Mesendoderm (in vitro differentiated cells): ENCODE measurements at regions not wholly inside any gene's neighbourhood (a gene's known extent, or its start where the extent isn't known, plus 50 kb on each side); places are given as distances from the start of the nearest gene placed in this dataset.

ENCODE experiments used
- DNase-seq: peaks from one replicate; pipeline ENCODE4 v3.0.0; 2013
- H2AK5ac ChIP-seq: 2 replicates; pipeline ENCODE4 v1.6.1; 2013; ENCODE audit warnings: low read length, inconsistent platforms
- H2BK120ac ChIP-seq: 2 replicates; pipeline ENCODE4 v1.6.1; 2013; ENCODE audit warnings: low read depth, mild to moderate bottlenecking, low read length, moderate library complexity, mixed read lengths
- H2BK15ac ChIP-seq: replicated peaks from 2 replicates; pipeline ENCODE4 v1.6.1; 2013; ENCODE audit warnings: low read depth, mild to moderate bottlenecking, moderate library complexity
- H2BK5ac ChIP-seq: 2 replicates; pipeline ENCODE4 v1.6.1; 2013; ENCODE audit warnings: low read length, inconsistent platforms
- H3K18ac ChIP-seq: 2 replicates; pipeline ENCODE4 v1.6.1; 2013; ENCODE audit warnings: mild to moderate bottlenecking, low read length, mixed read lengths
- H3K23ac ChIP-seq: one replicate; pipeline ENCODE4 v1.6.1; 2013; ENCODE audit warnings: low read length
- H3K27ac ChIP-seq: 2 replicates; pipeline ENCODE4 v1.5.1; 2013; ENCODE audit warnings: low read depth, mild to moderate bottlenecking, inconsistent platforms, low read length, moderate library complexity
- H3K27me3 ChIP-seq: 2 replicates; pipeline ENCODE4 v1.6.1; 2013; ENCODE audit warnings: low read length, control low read depth, mild to moderate bottlenecking, inconsistent platforms; ENCODE audit not compliant: insufficient read depth, poor library complexity
- H3K36me3 ChIP-seq: 2 replicates; pipeline ENCODE4 v1.6.1; 2013; ENCODE audit warnings: low read length, inconsistent platforms; ENCODE audit not compliant: control insufficient read depth, insufficient read depth
- H3K4ac ChIP-seq: one replicate; pipeline ENCODE4 v1.6.1; 2013; ENCODE audit warnings: low read depth, mild to moderate bottlenecking, low read length, moderate library complexity
- H3K4me1 ChIP-seq: 2 replicates; pipeline ENCODE4 v1.6.1; 2013; ENCODE audit warnings: low read depth, low read length, inconsistent platforms; ENCODE audit not compliant: control insufficient read depth
- H3K4me2 ChIP-seq: 2 replicates; pipeline ENCODE4 v1.6.1; 2013; ENCODE audit warnings: low read length
- H3K4me3 ChIP-seq: 2 replicates; pipeline ENCODE4 v1.5.1; 2013; ENCODE audit warnings: mild to moderate bottlenecking, low read length
- H3K56ac ChIP-seq: one replicate; pipeline ENCODE4 v1.6.1; 2013; ENCODE audit warnings: low read length
- H3K79me1 ChIP-seq: 2 replicates; pipeline ENCODE4 v1.6.1; 2013; ENCODE audit warnings: low read length, inconsistent platforms
- H3K79me2 ChIP-seq: 2 replicates; pipeline ENCODE4 v1.6.1; 2013; ENCODE audit warnings: mild to moderate bottlenecking, low read length; ENCODE audit not compliant: control insufficient read depth, insufficient read depth
- H3K9ac ChIP-seq: 2 replicates; pipeline ENCODE4 v1.6.1; 2013; ENCODE audit warnings: low read length, inconsistent platforms
- H4K5ac ChIP-seq: one replicate; pipeline ENCODE4 v1.6.1; 2013; ENCODE audit warnings: low read length
- H4K8ac ChIP-seq: one replicate; pipeline ENCODE4 v1.6.1; 2013; ENCODE audit warnings: low read depth, mild to moderate bottlenecking, control low read depth, low read length, moderate library complexity
- WGBS: extraction: QIAGEN DNeasy Blood & Tissue Kit; methylation state at CpG from one replicate; pipeline ENCODE4 v1.1.7; 2013; ENCODE audit warnings: low lambda C conversion rate, missing lambda C conversion rate; ENCODE audit not compliant: insufficient coverage; ENCODE audit errors: extremely low coverage; 5-methylcytosine and 5-hydroxymethylcytosine counted together

GRCh38 chr15:35195649-35196048 is 110.6 kb upstream of the NANOGP8 start:
- no peaks in the 10 kb centered on the region for H3K79me2 ChIP-seq
- H3K56ac ChIP-seq, result no peak overlapping the region
- no peak overlapping the region for H3K4me2 ChIP-seq
- no peak overlapping the region for H3K9ac ChIP-seq
- peak; percentile 53 for DNase-seq
- H3K4ac ChIP-seq, result no peak overlapping the region
- H3K4me3 ChIP-seq, result no peak overlapping the region
- H3K18ac ChIP-seq, result no peak overlapping the region
- no peak overlapping the region for H4K5ac ChIP-seq
- H4K8ac ChIP-seq, result peak overlapping the region; percentile 65
- no peak overlapping the region for H2BK120ac ChIP-seq
- no peak overlapping the region for H2AK5ac ChIP-seq
- H3K36me3 ChIP-seq, result no peaks in the 10 kb centered on the region
- no peak overlapping the region for H3K27ac ChIP-seq
- no peaks in the 10 kb centered on the region for H3K4me1 ChIP-seq
- no CpG with 5 or more reads among the region's 3 CpGs for WGBS
- no peaks in the 10 kb centered on the region for H3K27me3 ChIP-seq
- H2BK15ac ChIP-seq, result no peak overlapping the region
- H2BK5ac ChIP-seq, result no peak overlapping the region
- H3K79me1 ChIP-seq, result no peaks in the 10 kb centered on the region
- no peak overlapping the region for H3K23ac ChIP-seq

GRCh38 chr15:35195031-35195430 is 109.9 kb upstream of the NANOGP8 start:
- no peak overlapping the region for H3K18ac ChIP-seq
- H4K5ac ChIP-seq, result no peak overlapping the region
- DNase-seq, result no peak
- no peaks in the 10 kb centered on the region for H3K79me2 ChIP-seq
- no peak overlapping the region for H3K4ac ChIP-seq
- H3K36me3 ChIP-seq, result no peaks in the 10 kb centered on the region
- H3K9ac ChIP-seq, result no peak overlapping the region
- no peaks in the 10 kb centered on the region for H3K79me1 ChIP-seq
- H4K8ac ChIP-seq, result no peak overlapping the region
- no peak overlapping the region for H3K4me3 ChIP-seq
- no peak overlapping the region for H2AK5ac ChIP-seq
- H3K4me1 ChIP-seq, result no peaks in the 10 kb centered on the region
- H2BK15ac ChIP-seq, result no peak overlapping the region
- H3K27me3 ChIP-seq, result no peaks in the 10 kb centered on the region
- no peak overlapping the region for H2BK5ac ChIP-seq
- H3K27ac ChIP-seq, result no peak overlapping the region
- no peak overlapping the region for H2BK120ac ChIP-seq
- H3K56ac ChIP-seq, result no peak overlapping the region
- WGBS, result no CpG with 5 or more reads among the region's 1 CpG
- H3K23ac ChIP-seq, result no peak overlapping the region
- H3K4me2 ChIP-seq, result no peak overlapping the region

- Histone ChIP-seq H3K23ac (no peak overlapping the region), H3K79me1 (no peaks in the 10 kb centered on the region), H2BK120ac (no peak overlapping the region), H3K79me2 (no peaks in the 10 kb centered on the region), H4K5ac (no peak overlapping the region), H3K4me2 (no peak overlapping the region), H2AK5ac (no peak overlapping the region), H2BK15ac (no peak overlapping the region), H3K4ac (no peak overlapping the region), H4K8ac (no peak overlapping the region), H3K4me1 (no peaks in the 10 kb centered on the region), H3K9ac (no peak overlapping the region), H3K56ac (no peak overlapping the region), H3K27me3 (no peaks in the 10 kb centered on the region), H3K36me3 (no peaks in the 10 kb centered on the region), H3K4me3 (no peak overlapping the region), H3K18ac (no peak overlapping the region), H2BK5ac (no peak overlapping the region), H3K27ac (no peak overlapping the region)
- DNase-seq, result no peak
- WGBS, result no CpG with 5 or more reads among the region's 2 CpGs
Observed at GRCh38 chr15:35194296-35194695, 109.2 kb upstream of the NANOGP8 start.

- Histone ChIP-seq H3K4ac (no peak overlapping the region), H3K36me3 (no peaks in the 10 kb centered on the region), H4K5ac (no peak overlapping the region), H3K9ac (no peak overlapping the region), H2BK15ac (no peak overlapping the region), H3K56ac (no peak overlapping the region), H3K79me1 (no peaks in the 10 kb centered on the region), H3K27me3 (no peaks in the 10 kb centered on the region), H3K4me3 (no peak overlapping the region), H3K23ac (no peak overlapping the region), H4K8ac (no peak overlapping the region), H2BK5ac (no peak overlapping the region), H2AK5ac (no peak overlapping the region), H2BK120ac (no peak overlapping the region), H3K4me1 (no peaks in the 10 kb centered on the region), H3K27ac (no peak overlapping the region), H3K18ac (no peak overlapping the region), H3K4me2 (no peak overlapping the region), H3K79me2 (no peaks in the 10 kb centered on the region)
- WGBS, result no CpG with 5 or more reads among the region's 2 CpGs
- no peak for DNase-seq
Observed at GRCh38 chr15:35191783-35192182, 106.7 kb upstream of the NANOGP8 start.

GRCh38 chr15:35186346-35186745 is 101.3 kb upstream of the NANOGP8 start:
- H3K4me2 ChIP-seq, result no peak overlapping the region
- no CpG with 5 or more reads among the region's 1 CpG for WGBS
- H3K18ac ChIP-seq, result no peak overlapping the region
- no peaks in the 10 kb centered on the region for H3K36me3 ChIP-seq
- H4K8ac ChIP-seq, result no peak overlapping the region
- no peak overlapping the region for H2BK5ac ChIP-seq
- H3K56ac ChIP-seq, result no peak overlapping the region
- H2AK5ac ChIP-seq, result no peak overlapping the region
- H3K4me3 ChIP-seq, result no peak overlapping the region
- H2BK120ac ChIP-seq, result no peak overlapping the region
- no peaks in the 10 kb centered on the region for H3K79me2 ChIP-seq
- no peak overlapping the region for H3K27ac ChIP-seq
- H3K9ac ChIP-seq, result no peak overlapping the region
- no peaks in the 10 kb centered on the region for H3K27me3 ChIP-seq
- peak; percentile 43 for DNase-seq
- no peaks in the 10 kb centered on the region for H3K79me1 ChIP-seq
- H3K4ac ChIP-seq, result no peak overlapping the region
- no peak overlapping the region for H4K5ac ChIP-seq
- H2BK15ac ChIP-seq, result no peak overlapping the region
- H3K4me1 ChIP-seq, result no peaks in the 10 kb centered on the region
- H3K23ac ChIP-seq, result no peak overlapping the region

GRCh38 chr15:35184646-35185045 is 99.6 kb upstream of the NANOGP8 start:
- no CpG with 5 or more reads among the region's 1 CpG for WGBS

More at GRCh38 chr15:35184646-35185045, 99.6 kb upstream of the NANOGP8 start:
- Histone ChIP-seq H3K4me2 (no peak overlapping the region), H3K4me1 (no peaks in the 10 kb centered on the region), H3K27ac (no peak overlapping the region), H4K5ac (no peak overlapping the region), H3K4ac (no peak overlapping the region), H2BK120ac (no peak overlapping the region), H4K8ac (no peak overlapping the region), H2BK5ac (no peak overlapping the region), H3K36me3 (no peaks in the 10 kb centered on the region), H3K4me3 (no peak overlapping the region), H3K18ac (no peak overlapping the region), H3K79me1 (no peaks in the 10 kb centered on the region), H3K23ac (no peak overlapping the region), H3K79me2 (no peaks in the 10 kb centered on the region), H3K56ac (no peak overlapping the region), H2BK15ac (no peak overlapping the region), H2AK5ac (no peak overlapping the region), H3K9ac (no peak overlapping the region), H3K27me3 (no peaks in the 10 kb centered on the region)
- no peak for DNase-seq
